ENCODE measurements at regions not wholly inside any gene's neighbourhood (a gene's known extent, or its start where the extent isn't known, plus 50 kb on each side); places are given as distances from the start of the nearest gene placed in this dataset.

DNA sequence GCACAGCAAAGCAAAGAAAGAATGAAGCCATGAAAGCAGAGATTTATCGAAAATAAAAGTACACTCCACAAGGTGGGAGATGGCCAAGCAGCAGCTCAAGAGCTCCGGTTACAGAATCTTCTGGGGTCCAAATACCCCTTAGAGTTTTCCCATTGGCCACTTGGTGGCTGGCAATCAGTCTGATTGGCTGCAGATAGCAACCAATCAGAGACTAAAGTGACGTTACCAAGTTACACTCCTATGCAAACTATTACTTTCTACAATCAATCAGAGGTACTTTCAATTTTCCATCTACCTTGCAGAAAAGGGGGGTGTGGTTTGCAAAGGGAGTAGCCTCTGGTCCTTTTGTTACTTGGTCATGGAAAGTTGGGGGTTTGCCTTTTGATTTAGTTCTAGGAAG, 58.0 kb upstream of the AUTS2 start:
- no peak for TF ChIP-seq POLR2AphosphoS5 (IDR thresholded peaks at IDR 0.05)
- no peak for TF ChIP-seq POLR2A (IDR thresholded peaks at IDR 0.05)
- TF ChIP-seq CTCF (IDR thresholded peaks at IDR 0.05): no peak
- no peak for TF ChIP-seq EP300 (IDR thresholded peaks at IDR 0.05)
